ENCODE measurements at regions not wholly inside any gene's neighbourhood (a gene's known extent, or its start where the extent isn't known, plus 50 kb on each side); places are given as distances from the start of the nearest gene placed in this dataset.

GRCh38 chr11:22466809-22467208, 128.6 kb downstream of the SLC17A6 start:
- Histone ChIP-seq H3K4me1 (ENCODE audit: control insufficient read depth in 2 of 2, insufficient read depth in 2 of 2, low read length in 2 of 2) (no peaks in the 10 kb centered on the region), H3K36me3 (replicated peaks in 1 of 2; ENCODE audit: control extremely low read depth in 1 of 2, control insufficient read depth in 1 of 2, extremely low read depth in 1 of 2, insufficient read depth in 2 of 2, low read length in 1 of 2) (no peaks in the 10 kb centered on the region), H4K20me1 (ENCODE audit: control insufficient read depth, insufficient read depth, low read length, poor library complexity, severe bottlenecking) (no peaks in the 10 kb centered on the region), H3K4me2 (replicated peaks; ENCODE audit: low read depth, low read length, poor library complexity, severe bottlenecking) (no peak overlapping the region), H3K9me3 (ENCODE audit: control extremely low read depth in 1 of 3, control insufficient read depth in 2 of 3, insufficient read depth in 1 of 3, low read length in 2 of 3) (no peaks in the 10 kb centered on the region), H3K79me2 (ENCODE audit: control insufficient read depth, insufficient read depth, low read length) (no peaks in the 10 kb centered on the region), H3K9ac (ENCODE audit: low read length) (no peak overlapping the region), H3K27ac (ENCODE audit: low read length in 2 of 2) (no peak overlapping the region), H3K27me3 (replicated peaks in 1 of 4; ENCODE audit: control extremely low read depth in 1 of 4, control insufficient read depth in 3 of 4, insufficient read depth in 4 of 4, low read length in 3 of 4) (no peaks in the 10 kb centered on the region), H2AFZ (ENCODE audit: insufficient read depth, low read depth, low read length, poor library complexity, severe bottlenecking) (no peak overlapping the region), H3K4me3 (ENCODE audit: control extremely low read depth in 1 of 5, extremely low read depth in 1 of 5, insufficient read depth in 1 of 5, low read depth in 2 of 5, low read length in 4 of 5) (no peak overlapping the region)
- Mint-ChIP-seq H3K4me1 (no peaks in the 10 kb centered on the region), H3K27ac (no peak overlapping the region), H3K4me3 (no peak overlapping the region), H3K9me3 (ENCODE audit: insufficient read depth) (no peaks in the 10 kb centered on the region), H3K27me3 (no peaks in the 10 kb centered on the region)
- POLR2A ChIA-PET, result no interaction called here
- intact Hi-C loops (cut with micrococcal nuclease), result no loop called here
- TF ChIP-seq CTCF (IDR thresholded peaks at IDR 0.05) (no peak), EZH2 (IDR thresholded peaks at IDR 0.05; ENCODE audit: borderline replicate concordance, insufficient read depth, low read depth, low read length, poor library complexity, severe bottlenecking) (no peak)
- DNase-seq (no peak), ATAC-seq (ENCODE audit: low read depth) (no peak)
- CTCF ChIA-PET, result no interaction called here
- 97% methylated on average over 7 of the region's 9 CpGs for WGBS (ENCODE audit: insufficient coverage)

- Mint-ChIP-seq H3K4me3 (no peak overlapping the region), H3K27ac (no peak overlapping the region), H3K27me3 (no peaks in the 10 kb centered on the region), H3K9me3 (ENCODE audit: insufficient read depth) (no peaks in the 10 kb centered on the region), H3K4me1 (no peaks in the 10 kb centered on the region)
- no peak overlapping the region for H2AFZ ChIP-seq (ENCODE audit: insufficient read depth, low read depth, low read length, poor library complexity, severe bottlenecking)
- no peak overlapping the region for H3K9ac ChIP-seq (ENCODE audit: low read length)
- ATAC-seq (ENCODE audit: low read depth), result no peak
- ChIA-PET CTCF (no interaction called here), POLR2A (no interaction called here)
- H3K79me2 ChIP-seq (ENCODE audit: control insufficient read depth, insufficient read depth, low read length), result no peaks in the 10 kb centered on the region
- H4K20me1 ChIP-seq (ENCODE audit: control insufficient read depth, insufficient read depth, low read length, poor library complexity, severe bottlenecking), result no peaks in the 10 kb centered on the region
- no peak overlapping the region for H3K4me2 ChIP-seq (replicated peaks; ENCODE audit: low read depth, low read length, poor library complexity, severe bottlenecking)
- H3K27ac ChIP-seq (ENCODE audit: low read length in 2 of 2), result no peak overlapping the region
- no peaks in the 10 kb centered on the region for H3K4me1 ChIP-seq (ENCODE audit: control insufficient read depth in 2 of 2, insufficient read depth in 2 of 2, low read length in 2 of 2)
- no peaks in the 10 kb centered on the region for H3K27me3 ChIP-seq (replicated peaks in 1 of 4; ENCODE audit: control extremely low read depth in 1 of 4, control insufficient read depth in 3 of 4, insufficient read depth in 4 of 4, low read length in 3 of 4)
- H3K4me3 ChIP-seq (ENCODE audit: control extremely low read depth in 1 of 5, extremely low read depth in 1 of 5, insufficient read depth in 1 of 5, low read depth in 2 of 5, low read length in 4 of 5), result no peak overlapping the region
- DNase-seq, result no peak
- TF ChIP-seq EZH2 (IDR thresholded peaks at IDR 0.05; ENCODE audit: borderline replicate concordance, insufficient read depth, low read depth, low read length, poor library complexity, severe bottlenecking), result no peak
- no peak for TF ChIP-seq CTCF (IDR thresholded peaks at IDR 0.05)
- H3K9me3 ChIP-seq (ENCODE audit: control extremely low read depth in 1 of 3, control insufficient read depth in 2 of 3, insufficient read depth in 1 of 3, low read length in 2 of 3), result no peaks in the 10 kb centered on the region
- H3K36me3 ChIP-seq (replicated peaks in 1 of 2; ENCODE audit: control extremely low read depth in 1 of 2, control insufficient read depth in 1 of 2, extremely low read depth in 1 of 2, insufficient read depth in 2 of 2, low read length in 1 of 2), result no peaks in the 10 kb centered on the region
- intact Hi-C loops (cut with micrococcal nuclease), result no loop called here
Measured at GRCh38 chr11:22466351-22466750, 128.2 kb downstream of the SLC17A6 start.

All from B cell (primary cell).